K562 (cell line): ENCODE measurements at regions not wholly inside any gene's neighbourhood (a gene's known extent, or its start where the extent isn't known, plus 50 kb on each side); places are given as distances from the start of the nearest gene placed in this dataset.
"Not testable (repeated sequence)": the region's sequence is repeated elsewhere in the genome, so short reads cannot be mapped to it uniquely, and the experiment has no call there.

Source experiments
- ATAC-seq: fragments of 200-7000 bp; cut with Tn5 transposase; 3 replicates; pipeline ENCODE4 v1.9.1; 2020; ENCODE audit warnings: moderate library complexity
- BruUV-seq: library from RNA; stranded (reverse); fragments of 400-500 nt; replicated peaks from 2 replicates; lab custom pipeline; 2021; lab: Mats Ljungman, UMichigan
- CTCF ChIA-PET: fragments of 300-600 bp; formaldehyde crosslinking; extraction: SDS; loops from one replicate; lab custom pipeline; 2021; ENCODE audit warnings: low intra/inter-chr PET ratio; lab: Yijun Ruan, JAX
- POLR2A ChIA-PET: fragments of 300-600, 350-650 bp; sonication (Branson Sonifier 250); formaldehyde crosslinking; extraction: SDS; loops from one replicate; lab custom pipeline; 2021; ENCODE audit warnings: antibody characterized with exemption, inconsistent platforms; lab: Yijun Ruan, JAX
- DNase-seq, 4 experiments: peaks; one replicate each; pipeline versions ENCODE4 v3.0.0 to v3.0.0-alpha.2; 2011 to 2018; ENCODE audit warnings: low spot score in 3 of 4, mixed read lengths in 3 of 4; ENCODE audit errors: extremely low read depth in 1 of 4
- FAIRE-seq: peaks from 2 replicates; lab custom pipeline; 2011; peaks lifted over from hg19 to GRCh38; lab: Jason Lieb, UNC
- H2AFZ ChIP-seq: 2 replicates; pipeline ENCODE4 v1.6.0; 2011; ENCODE audit warnings: low read depth, low read length, control low read depth, inconsistent platforms
- H3K27ac ChIP-seq: fragments of 200-600 bp; 3 replicates; pipeline ENCODE4 v1.8.0; 2011; ENCODE audit warnings: low read depth, mild to moderate bottlenecking, control low read depth, inconsistent platforms, low read length, moderate library complexity, mixed read lengths; ENCODE audit errors: extremely low read depth
- H3K27me3 ChIP-seq, 2 experiments: fragments of 300-600 bp in 1 of 2; 2 replicates in 1 of 2; 3 replicates in 1 of 2; pipeline versions ENCODE4 v1.6.0 to v1.8.0; 2011; ENCODE audit warnings: inconsistent platforms in 2 of 2, low read length in 2 of 2, mild to moderate bottlenecking in 1 of 2, mixed read lengths in 1 of 2, moderate library complexity in 1 of 2; ENCODE audit not compliant: control insufficient read depth in 2 of 2, insufficient read depth in 2 of 2
- H3K36me3 ChIP-seq: fragments of 300-600 bp; 3 replicates; pipeline ENCODE4 v1.8.0; 2011; ENCODE audit warnings: mild to moderate bottlenecking, low read length, inconsistent platforms; ENCODE audit not compliant: control insufficient read depth, insufficient read depth
- H3K4me1 ChIP-seq, 2 experiments: fragments of 200-600 bp in 1 of 2; replicated peaks in 1 of 2; 2 replicates in 1 of 2; 3 replicates in 1 of 2; pipeline versions ENCODE4 v1.5.1 to v1.8.0; 2011; ENCODE audit warnings: inconsistent platforms in 2 of 2, low read length in 2 of 2, mild to moderate bottlenecking in 1 of 2, mixed read lengths in 1 of 2, moderate library complexity in 1 of 2; ENCODE audit not compliant: control insufficient read depth in 2 of 2, insufficient read depth in 2 of 2
- H3K4me2 ChIP-seq: 2 replicates; pipeline ENCODE4 v1.6.1; 2011; ENCODE audit warnings: low read length, control low read depth, inconsistent platforms, mixed read lengths; ENCODE audit not compliant: insufficient read depth
- H3K4me3 ChIP-seq: fragments of 200-600 bp; sonication (generic), shearing (Covaris generic); 2 replicates; pipeline ENCODE4 v1.5.1; 2016; ENCODE audit warnings: control low read depth, inconsistent platforms
- H3K79me2 ChIP-seq: fragments of 200-600 bp; 3 replicates; pipeline ENCODE4 v1.8.0; 2011; ENCODE audit warnings: low read length, inconsistent platforms; ENCODE audit not compliant: control insufficient read depth, insufficient read depth
- H3K9ac ChIP-seq, 2 experiments: 2 replicates each; pipeline versions ENCODE4 v1.6.0 to v1.6.1; 2011; ENCODE audit warnings: low read depth in 2 of 2, low read length in 2 of 2, control low read depth in 1 of 2, inconsistent platforms in 1 of 2, mild to moderate bottlenecking in 1 of 2, mixed read lengths in 1 of 2; ENCODE audit not compliant: insufficient read depth in 1 of 2
- H3K9me1 ChIP-seq: one replicate; pipeline ENCODE4 v1.6.0; 2011; ENCODE audit warnings: inconsistent platforms, mild to moderate bottlenecking, low read length, moderate library complexity; ENCODE audit not compliant: control insufficient read depth, insufficient read depth
- H3K9me3 ChIP-seq: replicated peaks from 2 replicates; pipeline ENCODE4 v1.5.1; 2011; ENCODE audit warnings: low read depth, low read length, inconsistent platforms; ENCODE audit not compliant: control insufficient read depth, insufficient read depth
- H4K20me1 ChIP-seq: replicated peaks from 2 replicates; pipeline ENCODE4 v1.6.1; 2011; ENCODE audit warnings: low read length, inconsistent platforms, mixed read lengths; ENCODE audit not compliant: control insufficient read depth, insufficient read depth
- WGBS: fragments of 100-300 bp; shearing (Covaris generic); methylation state at CpG from one replicate; pipeline ENCODE4 v1.1.6; 2016; ENCODE audit warnings: low coverage, mixed read lengths; ENCODE audit not compliant: insufficient coverage; ENCODE audit errors: missing lambda C conversion rate; 5-methylcytosine and 5-hydroxymethylcytosine counted together
- in situ Hi-C: fragments of 300-500 bp; cut with MboI; formaldehyde crosslinking; loops from 4 replicates; pipeline ENCODE4 v1.15.0; 2018; ENCODE audit warnings: inconsistent platforms, mixed read lengths
- intact Hi-C: fragments of 100-400 bp; cut with micrococcal nuclease; formaldehyde crosslinking; loops from 2 replicates; pipeline ENCODE4 v1.14.2; 2022

GRCh38 chr15:84503101-84503500 is 97.7 kb upstream of the ZSCAN2 start:
- POLR2A ChIA-PET, H2AFZ ChIP-seq, BruUV-seq, H3K4me1 ChIP-seq, in situ Hi-C loops, FAIRE-seq, intact Hi-C loops, H3K9me3 ChIP-seq, ATAC-seq, H3K9me1 ChIP-seq, H3K79me2 ChIP-seq, H3K36me3 ChIP-seq, H3K4me3 ChIP-seq, H3K27me3 ChIP-seq, H3K4me2 ChIP-seq, H3K27ac ChIP-seq, CTCF ChIA-PET, H3K9ac ChIP-seq, H4K20me1 ChIP-seq, DNase-seq: not testable (repeated sequence)
- WGBS = no CpG with 5 or more reads among the region's 17 CpGs

DNA sequence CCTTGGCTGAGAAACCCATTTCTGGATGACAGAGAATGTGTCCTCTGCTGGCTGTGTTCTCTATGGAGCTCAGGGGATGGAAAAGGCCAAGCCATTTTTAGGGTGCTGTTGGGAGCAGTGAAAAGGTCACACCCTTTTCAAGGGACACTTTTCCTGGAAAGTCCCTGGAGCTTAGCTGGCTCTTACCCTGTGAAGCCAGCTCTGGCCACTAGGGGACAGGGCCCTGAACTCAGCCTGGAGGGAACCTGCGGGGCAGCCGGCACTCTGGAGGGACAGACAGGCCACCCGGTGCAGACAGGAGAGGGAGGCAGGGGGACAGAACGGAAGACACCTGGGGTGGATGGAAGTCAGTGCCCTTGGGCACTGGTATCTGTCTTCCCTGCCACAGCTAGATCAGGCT is 95.3 kb upstream of the ZSCAN2 start:
- H3K9me3 ChIP-seq, ATAC-seq, H3K4me2 ChIP-seq, H3K4me3 ChIP-seq, intact Hi-C loops, H3K36me3 ChIP-seq, CTCF ChIA-PET, H3K27ac ChIP-seq, BruUV-seq, H3K4me1 ChIP-seq, H3K27me3 ChIP-seq, H3K9ac ChIP-seq, H3K9me1 ChIP-seq, H4K20me1 ChIP-seq, POLR2A ChIA-PET, FAIRE-seq, in situ Hi-C loops, H3K79me2 ChIP-seq, DNase-seq, H2AFZ ChIP-seq: not testable (repeated sequence)
- no CpG with 5 or more reads among the region's 4 CpGs for WGBS
